ENCODE measurements at regions not wholly inside any gene's neighbourhood (a gene's known extent, or its start where the extent isn't known, plus 50 kb on each side); places are given as distances from the start of the nearest gene placed in this dataset.

GRCh38 chr2:181778621-181779201, 98.4 kb upstream of the NEUROD1 start:
- ATAC-seq = peak; percentile 49
- TF ChIP-seq CSDC2 (CRISPR knock-in tag; IDR thresholded peaks at IDR 0.05) = no peak
- no peak for TF ChIP-seq POU6F1 (CRISPR knock-in tag; IDR thresholded peaks at IDR 0.05; ENCODE audit: borderline replicate concordance, low read depth)
- no peak for TF ChIP-seq SNAI2 (CRISPR knock-in tag; IDR thresholded peaks at IDR 0.05)
- TF ChIP-seq ISL1 (CRISPR knock-in tag; IDR thresholded peaks at IDR 0.05) = no peak
- TF ChIP-seq TSHZ2 (CRISPR knock-in tag; IDR thresholded peaks at IDR 0.05) = no peak
- no peak for TF ChIP-seq OSR1 (CRISPR knock-in tag; IDR thresholded peaks at IDR 0.05)

GRCh38 chr2:181779288-181780021, 99.1 kb upstream of the NEUROD1 start:
- peak; percentile 79 for ATAC-seq
- peak; percentile 99 for TF ChIP-seq TOX (CRISPR knock-in tag; IDR thresholded peaks at IDR 0.05; ENCODE audit: borderline replicate concordance)
- no peak for TF ChIP-seq TCF4 (CRISPR knock-in tag; IDR thresholded peaks at IDR 0.05; ENCODE audit: borderline replicate concordance)
- no peak for TF ChIP-seq ZNF8 (CRISPR knock-in tag; IDR thresholded peaks at IDR 0.05)
- TF ChIP-seq POU6F1 (CRISPR knock-in tag; IDR thresholded peaks at IDR 0.05; ENCODE audit: borderline replicate concordance, low read depth) = peak; percentile 88; the same call in 1 of the 2 replicates
- peak; percentile 96 for TF ChIP-seq PATZ1 (CRISPR knock-in tag; IDR thresholded peaks at IDR 0.05; ENCODE audit: borderline replicate concordance)
- peak; percentile 14; the same call in 1 of the 2 replicates for TF ChIP-seq OSR1 (CRISPR knock-in tag; IDR thresholded peaks at IDR 0.05)
- TF ChIP-seq ZFP30 (CRISPR knock-in tag; IDR thresholded peaks at IDR 0.05) = no peak
- TF ChIP-seq ZC3H10 (CRISPR knock-in tag; IDR thresholded peaks at IDR 0.05) = peak; percentile 96
- TF ChIP-seq ARNTL (CRISPR knock-in tag; IDR thresholded peaks at IDR 0.05; ENCODE audit: borderline replicate concordance, low read depth) = no peak
- TF ChIP-seq ZFP3 (CRISPR knock-in tag; IDR thresholded peaks at IDR 0.05) = no peak
- TF ChIP-seq TSHZ2 (CRISPR knock-in tag; IDR thresholded peaks at IDR 0.05) = no peak
- TF ChIP-seq ESRRG (CRISPR knock-in tag; IDR thresholded peaks at IDR 0.05) = no peak
- no peak for TF ChIP-seq PPARA (CRISPR knock-in tag; IDR thresholded peaks at IDR 0.05; ENCODE audit: borderline replicate concordance)
- peak; percentile 97 for TF ChIP-seq RARB (CRISPR knock-in tag; IDR thresholded peaks at IDR 0.05)
- peak; percentile 77 for TF ChIP-seq ISL1 (CRISPR knock-in tag; IDR thresholded peaks at IDR 0.05)
